H1 (cell line): ENCODE measurements at regions not wholly inside any gene's neighbourhood (a gene's known extent, or its start where the extent isn't known, plus 50 kb on each side); places are given as distances from the start of the nearest gene placed in this dataset.

Source experiments
- HDAC2 ChIP-seq, 2 experiments: fragments of 300-600 bp in 1 of 2; sonication (generic) in 1 of 2; IDR thresholded peaks; 2 replicates each; pipeline ENCODE4 v1.6.1; 2011 to 2012; ENCODE audit warnings: low read depth in 2 of 2, low read length in 2 of 2, mild to moderate bottlenecking in 2 of 2, moderate library complexity in 2 of 2, borderline replicate concordance in 1 of 2, inconsistent platforms in 1 of 2
- POLR2A ChIP-seq, 2 experiments: IDR thresholded peaks; 1 replicate in 1 of 2; 2 replicates in 1 of 2; pipeline ENCODE4 v1.6.1; 2011; ENCODE audit warnings: low read depth in 2 of 2, low read length in 2 of 2, mild to moderate bottlenecking in 2 of 2; ENCODE audit errors: control extremely low read depth in 1 of 2
- POLR2AphosphoS5 ChIP-seq: IDR thresholded peaks from 2 replicates; pipeline ENCODE4 v1.6.1; 2011; ENCODE audit warnings: low read depth, low read length
- TF ChIP-seq, protein P1 (sequence below): fragments of 300-600 bp; sonication (generic); IDR thresholded peaks from 2 replicates; pipeline ENCODE4 v1.7.1; 2012; ENCODE audit warnings: low read length, moderate library complexity, mild to moderate bottlenecking, inconsistent platforms; ENCODE audit not compliant: insufficient replicate concordance
- TF ChIP-seq, protein P2 (sequence below): IDR thresholded peaks from 2 replicates; pipeline ENCODE4 v1.6.1; 2012; ENCODE audit warnings: inconsistent platforms

DNA sequence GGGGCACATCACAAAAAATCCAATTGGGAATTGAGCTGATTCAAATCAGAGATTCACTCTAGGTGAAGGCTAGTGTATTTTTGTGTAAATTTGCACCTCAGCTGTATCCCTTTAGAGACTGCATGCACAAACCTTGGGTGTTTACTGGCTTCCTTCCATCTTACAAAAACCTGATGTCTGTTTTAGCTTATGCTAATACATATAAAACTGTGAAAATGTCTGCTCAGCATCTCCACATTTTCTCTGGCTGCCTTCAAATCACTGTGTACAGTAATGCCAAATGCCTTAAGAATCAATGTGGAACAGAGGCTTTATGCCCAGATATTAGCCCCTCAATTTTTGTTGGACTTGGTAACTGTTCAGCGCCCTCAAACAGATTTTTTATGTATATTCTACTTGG, 675.8 kb upstream of the SLITRK6 start (continued):
- TF ChIP-seq, protein P1, sequence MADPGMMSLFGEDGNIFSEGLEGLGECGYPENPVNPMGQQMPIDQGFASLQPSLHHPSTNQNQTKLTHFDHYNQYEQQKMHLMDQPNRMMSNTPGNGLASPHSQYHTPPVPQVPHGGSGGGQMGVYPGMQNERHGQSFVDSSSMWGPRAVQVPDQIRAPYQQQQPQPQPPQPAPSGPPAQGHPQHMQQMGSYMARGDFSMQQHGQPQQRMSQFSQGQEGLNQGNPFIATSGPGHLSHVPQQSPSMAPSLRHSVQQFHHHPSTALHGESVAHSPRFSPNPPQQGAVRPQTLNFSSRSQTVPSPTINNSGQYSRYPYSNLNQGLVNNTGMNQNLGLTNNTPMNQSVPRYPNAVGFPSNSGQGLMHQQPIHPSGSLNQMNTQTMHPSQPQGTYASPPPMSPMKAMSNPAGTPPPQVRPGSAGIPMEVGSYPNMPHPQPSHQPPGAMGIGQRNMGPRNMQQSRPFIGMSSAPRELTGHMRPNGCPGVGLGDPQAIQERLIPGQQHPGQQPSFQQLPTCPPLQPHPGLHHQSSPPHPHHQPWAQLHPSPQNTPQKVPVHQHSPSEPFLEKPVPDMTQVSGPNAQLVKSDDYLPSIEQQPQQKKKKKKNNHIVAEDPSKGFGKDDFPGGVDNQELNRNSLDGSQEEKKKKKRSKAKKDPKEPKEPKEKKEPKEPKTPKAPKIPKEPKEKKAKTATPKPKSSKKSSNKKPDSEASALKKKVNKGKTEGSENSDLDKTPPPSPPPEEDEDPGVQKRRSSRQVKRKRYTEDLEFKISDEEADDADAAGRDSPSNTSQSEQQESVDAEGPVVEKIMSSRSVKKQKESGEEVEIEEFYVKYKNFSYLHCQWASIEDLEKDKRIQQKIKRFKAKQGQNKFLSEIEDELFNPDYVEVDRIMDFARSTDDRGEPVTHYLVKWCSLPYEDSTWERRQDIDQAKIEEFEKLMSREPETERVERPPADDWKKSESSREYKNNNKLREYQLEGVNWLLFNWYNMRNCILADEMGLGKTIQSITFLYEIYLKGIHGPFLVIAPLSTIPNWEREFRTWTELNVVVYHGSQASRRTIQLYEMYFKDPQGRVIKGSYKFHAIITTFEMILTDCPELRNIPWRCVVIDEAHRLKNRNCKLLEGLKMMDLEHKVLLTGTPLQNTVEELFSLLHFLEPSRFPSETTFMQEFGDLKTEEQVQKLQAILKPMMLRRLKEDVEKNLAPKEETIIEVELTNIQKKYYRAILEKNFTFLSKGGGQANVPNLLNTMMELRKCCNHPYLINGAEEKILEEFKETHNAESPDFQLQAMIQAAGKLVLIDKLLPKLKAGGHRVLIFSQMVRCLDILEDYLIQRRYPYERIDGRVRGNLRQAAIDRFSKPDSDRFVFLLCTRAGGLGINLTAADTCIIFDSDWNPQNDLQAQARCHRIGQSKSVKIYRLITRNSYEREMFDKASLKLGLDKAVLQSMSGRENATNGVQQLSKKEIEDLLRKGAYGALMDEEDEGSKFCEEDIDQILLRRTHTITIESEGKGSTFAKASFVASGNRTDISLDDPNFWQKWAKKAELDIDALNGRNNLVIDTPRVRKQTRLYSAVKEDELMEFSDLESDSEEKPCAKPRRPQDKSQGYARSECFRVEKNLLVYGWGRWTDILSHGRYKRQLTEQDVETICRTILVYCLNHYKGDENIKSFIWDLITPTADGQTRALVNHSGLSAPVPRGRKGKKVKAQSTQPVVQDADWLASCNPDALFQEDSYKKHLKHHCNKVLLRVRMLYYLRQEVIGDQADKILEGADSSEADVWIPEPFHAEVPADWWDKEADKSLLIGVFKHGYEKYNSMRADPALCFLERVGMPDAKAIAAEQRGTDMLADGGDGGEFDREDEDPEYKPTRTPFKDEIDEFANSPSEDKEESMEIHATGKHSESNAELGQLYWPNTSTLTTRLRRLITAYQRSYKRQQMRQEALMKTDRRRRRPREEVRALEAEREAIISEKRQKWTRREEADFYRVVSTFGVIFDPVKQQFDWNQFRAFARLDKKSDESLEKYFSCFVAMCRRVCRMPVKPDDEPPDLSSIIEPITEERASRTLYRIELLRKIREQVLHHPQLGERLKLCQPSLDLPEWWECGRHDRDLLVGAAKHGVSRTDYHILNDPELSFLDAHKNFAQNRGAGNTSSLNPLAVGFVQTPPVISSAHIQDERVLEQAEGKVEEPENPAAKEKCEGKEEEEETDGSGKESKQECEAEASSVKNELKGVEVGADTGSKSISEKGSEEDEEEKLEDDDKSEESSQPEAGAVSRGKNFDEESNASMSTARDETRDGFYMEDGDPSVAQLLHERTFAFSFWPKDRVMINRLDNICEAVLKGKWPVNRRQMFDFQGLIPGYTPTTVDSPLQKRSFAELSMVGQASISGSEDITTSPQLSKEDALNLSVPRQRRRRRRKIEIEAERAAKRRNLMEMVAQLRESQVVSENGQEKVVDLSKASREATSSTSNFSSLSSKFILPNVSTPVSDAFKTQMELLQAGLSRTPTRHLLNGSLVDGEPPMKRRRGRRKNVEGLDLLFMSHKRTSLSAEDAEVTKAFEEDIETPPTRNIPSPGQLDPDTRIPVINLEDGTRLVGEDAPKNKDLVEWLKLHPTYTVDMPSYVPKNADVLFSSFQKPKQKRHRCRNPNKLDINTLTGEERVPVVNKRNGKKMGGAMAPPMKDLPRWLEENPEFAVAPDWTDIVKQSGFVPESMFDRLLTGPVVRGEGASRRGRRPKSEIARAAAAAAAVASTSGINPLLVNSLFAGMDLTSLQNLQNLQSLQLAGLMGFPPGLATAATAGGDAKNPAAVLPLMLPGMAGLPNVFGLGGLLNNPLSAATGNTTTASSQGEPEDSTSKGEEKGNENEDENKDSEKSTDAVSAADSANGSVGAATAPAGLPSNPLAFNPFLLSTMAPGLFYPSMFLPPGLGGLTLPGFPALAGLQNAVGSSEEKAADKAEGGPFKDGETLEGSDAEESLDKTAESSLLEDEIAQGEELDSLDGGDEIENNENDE, result no peak
- TF ChIP-seq, protein P2, sequence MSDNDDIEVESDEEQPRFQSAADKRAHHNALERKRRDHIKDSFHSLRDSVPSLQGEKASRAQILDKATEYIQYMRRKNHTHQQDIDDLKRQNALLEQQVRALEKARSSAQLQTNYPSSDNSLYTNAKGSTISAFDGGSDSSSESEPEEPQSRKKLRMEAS, result no peak
- no peak for TF ChIP-seq POLR2AphosphoS5
- TF ChIP-seq POLR2A (IDR thresholded peaks at IDR 0.05; ENCODE audit: control extremely low read depth in 1 of 2, low read depth in 2 of 2, low read length in 2 of 2), result no peak
- TF ChIP-seq HDAC2 (IDR thresholded peaks at IDR 0.05; ENCODE audit: borderline replicate concordance in 1 of 2, low read depth in 2 of 2, low read length in 2 of 2), result no peak
